ENCODE measurements at regions not wholly inside any gene's neighbourhood (a gene's known extent, or its start where the extent isn't known, plus 50 kb on each side); places are given as distances from the start of the nearest gene placed in this dataset.

- TF ChIP-seq REST (IDR thresholded peaks at IDR 0.05; ENCODE audit: insufficient replicate concordance, low read depth) (no peak), CTCF (IDR thresholded peaks at IDR 0.05; ENCODE audit: insufficient read depth, low read length) (no peak)
- peak in 1 of 2 experiments; percentile 13 for DNase-seq (ENCODE audit: low read depth in 1 of 2, low spot score in 1 of 2)
- Histone ChIP-seq H3K27ac (replicated peaks) (peak overlapping the region; percentile 81), H3K4me3 (replicated peaks; ENCODE audit: insufficient read depth, low read length) (no peak overlapping the region), H3K27me3 (ENCODE audit: insufficient read depth, poor library complexity, severe bottlenecking) (no peaks in the 10 kb centered on the region)
Observed at GRCh38 chr14:81765651-81766275, 232.1 kb upstream of the SEL1L start.

- TF ChIP-seq REST (IDR thresholded peaks at IDR 0.05; ENCODE audit: insufficient replicate concordance, low read depth) (no peak), CTCF (IDR thresholded peaks at IDR 0.05; ENCODE audit: insufficient read depth, low read length) (no peak), GABPA (IDR thresholded peaks at IDR 0.05; ENCODE audit: low read depth) (no peak)
- peak; percentile 38 to 64 for DNase-seq (ENCODE audit: low read depth in 1 of 2, low spot score in 1 of 2)
- H3K4me3 ChIP-seq (replicated peaks; ENCODE audit: insufficient read depth, low read length), result no peak overlapping the region
- H3K27me3 ChIP-seq (ENCODE audit: insufficient read depth, poor library complexity, severe bottlenecking), result no peaks in the 10 kb centered on the region
- peak overlapping the region; percentile 81 for H3K27ac ChIP-seq (replicated peaks)
Observed at GRCh38 chr14:81766321-81766915, 232.8 kb upstream of the SEL1L start.

- Histone ChIP-seq H3K27ac (replicated peaks) (peak overlapping the region; percentile 81), H3K27me3 (ENCODE audit: insufficient read depth, poor library complexity, severe bottlenecking) (no peaks in the 10 kb centered on the region), H3K4me3 (replicated peaks; ENCODE audit: insufficient read depth, low read length) (no peak overlapping the region)
- DNase-seq (ENCODE audit: low read depth in 1 of 2, low spot score in 1 of 2), result peak in 1 of 2 experiments; percentile 49
- TF ChIP-seq GABPA (IDR thresholded peaks at IDR 0.05; ENCODE audit: low read depth), result no peak
- no peak for TF ChIP-seq REST (IDR thresholded peaks at IDR 0.05; ENCODE audit: insufficient replicate concordance, low read depth)
- no peak for TF ChIP-seq CTCF (IDR thresholded peaks at IDR 0.05; ENCODE audit: insufficient read depth, low read length)
- no peak; the same call in 1 of the 2 replicates for TF ChIP-seq SPI1 (IDR thresholded peaks at IDR 0.05; ENCODE audit: borderline replicate concordance, low read depth)
- no peak for TF ChIP-seq POLR2AphosphoS5 (IDR thresholded peaks at IDR 0.05; ENCODE audit: low read depth)
Observed at GRCh38 chr14:81767266-81767995, 233.8 kb upstream of the SEL1L start.
